Mesendoderm (in vitro differentiated cells): ENCODE measurements at regions not wholly inside any gene's neighbourhood (a gene's known extent, or its start where the extent isn't known, plus 50 kb on each side); places are given as distances from the start of the nearest gene placed in this dataset.

Experiments used
- DNase-seq: peaks from one replicate; pipeline ENCODE4 v3.0.0; 2013
- H2AK5ac ChIP-seq: 2 replicates; pipeline ENCODE4 v1.6.1; 2013; ENCODE audit warnings: low read length, inconsistent platforms
- H2BK120ac ChIP-seq: 2 replicates; pipeline ENCODE4 v1.6.1; 2013; ENCODE audit warnings: low read depth, mild to moderate bottlenecking, low read length, moderate library complexity, mixed read lengths
- H2BK15ac ChIP-seq: replicated peaks from 2 replicates; pipeline ENCODE4 v1.6.1; 2013; ENCODE audit warnings: low read depth, mild to moderate bottlenecking, moderate library complexity
- H2BK5ac ChIP-seq: 2 replicates; pipeline ENCODE4 v1.6.1; 2013; ENCODE audit warnings: low read length, inconsistent platforms
- H3K18ac ChIP-seq: 2 replicates; pipeline ENCODE4 v1.6.1; 2013; ENCODE audit warnings: mild to moderate bottlenecking, low read length, mixed read lengths
- H3K23ac ChIP-seq: one replicate; pipeline ENCODE4 v1.6.1; 2013; ENCODE audit warnings: low read length
- H3K27ac ChIP-seq: 2 replicates; pipeline ENCODE4 v1.5.1; 2013; ENCODE audit warnings: low read depth, mild to moderate bottlenecking, inconsistent platforms, low read length, moderate library complexity
- H3K27me3 ChIP-seq: 2 replicates; pipeline ENCODE4 v1.6.1; 2013; ENCODE audit warnings: low read length, control low read depth, mild to moderate bottlenecking, inconsistent platforms; ENCODE audit not compliant: insufficient read depth, poor library complexity
- H3K36me3 ChIP-seq: 2 replicates; pipeline ENCODE4 v1.6.1; 2013; ENCODE audit warnings: low read length, inconsistent platforms; ENCODE audit not compliant: control insufficient read depth, insufficient read depth
- H3K4ac ChIP-seq: one replicate; pipeline ENCODE4 v1.6.1; 2013; ENCODE audit warnings: low read depth, mild to moderate bottlenecking, low read length, moderate library complexity
- H3K4me1 ChIP-seq: 2 replicates; pipeline ENCODE4 v1.6.1; 2013; ENCODE audit warnings: low read depth, low read length, inconsistent platforms; ENCODE audit not compliant: control insufficient read depth
- H3K4me2 ChIP-seq: 2 replicates; pipeline ENCODE4 v1.6.1; 2013; ENCODE audit warnings: low read length
- H3K4me3 ChIP-seq: 2 replicates; pipeline ENCODE4 v1.5.1; 2013; ENCODE audit warnings: mild to moderate bottlenecking, low read length
- H3K56ac ChIP-seq: one replicate; pipeline ENCODE4 v1.6.1; 2013; ENCODE audit warnings: low read length
- H3K79me1 ChIP-seq: 2 replicates; pipeline ENCODE4 v1.6.1; 2013; ENCODE audit warnings: low read length, inconsistent platforms
- H3K79me2 ChIP-seq: 2 replicates; pipeline ENCODE4 v1.6.1; 2013; ENCODE audit warnings: mild to moderate bottlenecking, low read length; ENCODE audit not compliant: control insufficient read depth, insufficient read depth
- H3K9ac ChIP-seq: 2 replicates; pipeline ENCODE4 v1.6.1; 2013; ENCODE audit warnings: low read length, inconsistent platforms
- H4K5ac ChIP-seq: one replicate; pipeline ENCODE4 v1.6.1; 2013; ENCODE audit warnings: low read length
- H4K8ac ChIP-seq: one replicate; pipeline ENCODE4 v1.6.1; 2013; ENCODE audit warnings: low read depth, mild to moderate bottlenecking, control low read depth, low read length, moderate library complexity
- WGBS: extraction: QIAGEN DNeasy Blood & Tissue Kit; methylation state at CpG from one replicate; pipeline ENCODE4 v1.1.7; 2013; ENCODE audit warnings: low lambda C conversion rate, missing lambda C conversion rate; ENCODE audit not compliant: insufficient coverage; ENCODE audit errors: extremely low coverage; 5-methylcytosine and 5-hydroxymethylcytosine counted together

- Histone ChIP-seq H2BK5ac (no peak overlapping the region), H3K56ac (no peak overlapping the region), H2BK120ac (no peak overlapping the region), H3K4ac (no peak overlapping the region), H3K4me3 (no peak overlapping the region), H3K9ac (no peak overlapping the region), H3K27ac (no peak overlapping the region), H3K79me2 (no peaks in the 10 kb centered on the region), H3K18ac (no peak overlapping the region), H3K79me1 (no peaks in the 10 kb centered on the region), H4K5ac (no peak overlapping the region), H3K4me1 (no peaks in the 10 kb centered on the region), H4K8ac (no peak overlapping the region), H2AK5ac (no peak overlapping the region), H3K36me3 (no peaks in the 10 kb centered on the region), H3K27me3 (no peaks in the 10 kb centered on the region), H3K23ac (no peak overlapping the region), H2BK15ac (no peak overlapping the region), H3K4me2 (no peak overlapping the region)
- no peak for DNase-seq
- WGBS, result no CpG with 5 or more reads among the region's 2 CpGs
These were observed 258.5 kb downstream of the COG6 start for GRCh38 chr13:39913928-39914327.

- no peaks in the 10 kb centered on the region for H3K4me1 ChIP-seq
- H4K8ac ChIP-seq, result no peak overlapping the region
- H3K56ac ChIP-seq, result no peak overlapping the region
- H3K79me1 ChIP-seq, result no peaks in the 10 kb centered on the region
- no peak for DNase-seq
- H4K5ac ChIP-seq, result no peak overlapping the region
- H3K79me2 ChIP-seq, result no peaks in the 10 kb centered on the region
- H3K27me3 ChIP-seq, result no peaks in the 10 kb centered on the region
- no peak overlapping the region for H3K18ac ChIP-seq
- no peak overlapping the region for H3K4me2 ChIP-seq
- H3K23ac ChIP-seq, result no peak overlapping the region
- H2BK15ac ChIP-seq, result no peak overlapping the region
- H3K4me3 ChIP-seq, result no peak overlapping the region
- H2BK5ac ChIP-seq, result no peak overlapping the region
- H3K9ac ChIP-seq, result no peak overlapping the region
- no peaks in the 10 kb centered on the region for H3K36me3 ChIP-seq
- H2AK5ac ChIP-seq, result no peak overlapping the region
- no peak overlapping the region for H3K4ac ChIP-seq
- no peak overlapping the region for H2BK120ac ChIP-seq
- no peak overlapping the region for H3K27ac ChIP-seq
These were observed 260.0 kb downstream of the COG6 start for GRCh38 chr13:39915418-39915817.

- WGBS, result no CpG with 5 or more reads among the region's 2 CpGs
- Histone ChIP-seq H3K36me3 (no peaks in the 10 kb centered on the region), H2BK5ac (no peak overlapping the region), H3K27me3 (no peaks in the 10 kb centered on the region), H3K18ac (no peak overlapping the region), H3K79me1 (no peaks in the 10 kb centered on the region), H3K27ac (no peak overlapping the region), H2AK5ac (no peak overlapping the region), H3K23ac (no peak overlapping the region), H3K79me2 (no peaks in the 10 kb centered on the region), H3K4me3 (no peak overlapping the region), H2BK120ac (no peak overlapping the region), H3K4me2 (no peak overlapping the region), H3K4me1 (no peaks in the 10 kb centered on the region), H4K5ac (no peak overlapping the region), H3K9ac (no peak overlapping the region), H4K8ac (no peak overlapping the region), H3K4ac (no peak overlapping the region), H2BK15ac (no peak overlapping the region), H3K56ac (no peak overlapping the region)
- no peak for DNase-seq
These were observed 260.9 kb downstream of the COG6 start for GRCh38 chr13:39916330-39916729.

GRCh38 chr13:39918620-39919236 is 263.3 kb downstream of the COG6 start:
- DNase-seq, result no peak
- Histone ChIP-seq H3K4me2 (no peak overlapping the region), H2AK5ac (no peak overlapping the region), H3K18ac (no peak overlapping the region), H3K79me1 (no peaks in the 10 kb centered on the region), H3K4ac (no peak overlapping the region), H3K23ac (no peak overlapping the region), H3K9ac (no peak overlapping the region), H3K27me3 (no peaks in the 10 kb centered on the region), H2BK120ac (no peak overlapping the region), H3K4me1 (no peaks in the 10 kb centered on the region), H2BK5ac (no peak overlapping the region), H4K8ac (no peak overlapping the region), H3K4me3 (no peak overlapping the region), H3K36me3 (no peaks in the 10 kb centered on the region), H3K27ac (no peak overlapping the region), H3K56ac (no peak overlapping the region), H4K5ac (no peak overlapping the region), H3K79me2 (no peaks in the 10 kb centered on the region), H2BK15ac (no peak overlapping the region)
- WGBS, result no CpG with 5 or more reads among the region's 5 CpGs

GRCh38 chr13:39920613-39921012 is 265.2 kb downstream of the COG6 start:
- no peak overlapping the region for H4K5ac ChIP-seq
- H3K18ac ChIP-seq, result no peak overlapping the region
- H3K36me3 ChIP-seq, result no peaks in the 10 kb centered on the region
- no peak overlapping the region for H3K4ac ChIP-seq
- H2BK120ac ChIP-seq, result no peak overlapping the region
- H3K79me2 ChIP-seq, result no peaks in the 10 kb centered on the region
- no peak overlapping the region for H2BK5ac ChIP-seq
- H3K4me1 ChIP-seq, result no peaks in the 10 kb centered on the region
- no peak overlapping the region for H3K27ac ChIP-seq
- no peak overlapping the region for H3K23ac ChIP-seq
- H3K4me3 ChIP-seq, result no peak overlapping the region
- no peak overlapping the region for H4K8ac ChIP-seq
- H3K27me3 ChIP-seq, result no peaks in the 10 kb centered on the region
- H3K79me1 ChIP-seq, result no peaks in the 10 kb centered on the region
- WGBS, result no CpG with 5 or more reads among the region's 2 CpGs
- no peak overlapping the region for H3K4me2 ChIP-seq
- no peak overlapping the region for H3K56ac ChIP-seq
- H2AK5ac ChIP-seq, result no peak overlapping the region
- no peak overlapping the region for H2BK15ac ChIP-seq
- no peak overlapping the region for H3K9ac ChIP-seq
- no peak for DNase-seq

GRCh38 chr13:39926345-39926744 is 270.9 kb downstream of the COG6 start:
- Histone ChIP-seq H3K4me3 (no peak overlapping the region), H4K5ac (no peak overlapping the region), H3K9ac (no peak overlapping the region), H3K27me3 (no peaks in the 10 kb centered on the region), H2BK5ac (no peak overlapping the region), H3K56ac (no peak overlapping the region), H3K27ac (no peak overlapping the region), H3K79me1 (no peaks in the 10 kb centered on the region), H2BK15ac (no peak overlapping the region), H3K23ac (no peak overlapping the region), H3K18ac (no peak overlapping the region), H3K4me2 (no peak overlapping the region), H4K8ac (no peak overlapping the region), H2AK5ac (no peak overlapping the region), H3K79me2 (no peaks in the 10 kb centered on the region), H3K4ac (no peak overlapping the region), H2BK120ac (no peak overlapping the region), H3K4me1 (no peaks in the 10 kb centered on the region), H3K36me3 (no peaks in the 10 kb centered on the region)
- no CpG with 5 or more reads among the region's 1 CpG for WGBS
- no peak for DNase-seq
